ENCODE measurements at regions not wholly inside any gene's neighbourhood (a gene's known extent, or its start where the extent isn't known, plus 50 kb on each side); places are given as distances from the start of the nearest gene placed in this dataset.

- H3K27ac ChIP-seq, result no peak overlapping the region
- no peak for DNase-seq
- no peaks in the 10 kb centered on the region for H3K9me3 ChIP-seq
- intact Hi-C loops (cut with DNase I), result no loop called here
- H3K4me1 ChIP-seq, result no peaks in the 10 kb centered on the region
- no peak overlapping the region for H3K4me3 ChIP-seq
- no peak for ATAC-seq
- no peaks in the 10 kb centered on the region for H3K36me3 ChIP-seq
- H3K27me3 ChIP-seq (ENCODE audit: low read depth), result no peaks in the 10 kb centered on the region
- no peak for TF ChIP-seq CTCF (IDR thresholded peaks at IDR 0.05)
These were observed 399.1 kb downstream of the SI start for GRCh38 chr3:164679245-164679644.

- no peak for TF ChIP-seq CTCF (IDR thresholded peaks at IDR 0.05)
- H3K36me3 ChIP-seq, result no peaks in the 10 kb centered on the region
- ATAC-seq (no peak), DNase-seq (no peak)
- H3K4me3 ChIP-seq, result no peak overlapping the region
- H3K9me3 ChIP-seq, result no peaks in the 10 kb centered on the region
- no peaks in the 10 kb centered on the region for H3K4me1 ChIP-seq
- intact Hi-C loops (cut with DNase I), result no loop called here
- no peak overlapping the region for H3K27ac ChIP-seq
- no peaks in the 10 kb centered on the region for H3K27me3 ChIP-seq (ENCODE audit: low read depth)
These were observed 401.0 kb downstream of the SI start for GRCh38 chr3:164677317-164677716.

- no peak overlapping the region for H3K27ac ChIP-seq
- DNase-seq, result no peak
- ATAC-seq, result no peak
- no peaks in the 10 kb centered on the region for H3K36me3 ChIP-seq
- H3K9me3 ChIP-seq, result no peaks in the 10 kb centered on the region
- no peaks in the 10 kb centered on the region for H3K4me1 ChIP-seq
- no peaks in the 10 kb centered on the region for H3K27me3 ChIP-seq (ENCODE audit: low read depth)
- intact Hi-C loops (cut with DNase I), result no loop called here
- no peak overlapping the region for H3K4me3 ChIP-seq
- no peak for TF ChIP-seq CTCF (IDR thresholded peaks at IDR 0.05)
These were observed 404.6 kb downstream of the SI start for GRCh38 chr3:164673738-164674137.

- no peaks in the 10 kb centered on the region for H3K27me3 ChIP-seq (ENCODE audit: low read depth)
- no peaks in the 10 kb centered on the region for H3K36me3 ChIP-seq
- no peak overlapping the region for H3K4me3 ChIP-seq
- H3K4me1 ChIP-seq, result no peaks in the 10 kb centered on the region
- H3K9me3 ChIP-seq, result no peaks in the 10 kb centered on the region
- no peak for ATAC-seq
- no peak overlapping the region for H3K27ac ChIP-seq
- no peak for DNase-seq
- intact Hi-C loops (cut with DNase I), result no loop called here
- no peak for TF ChIP-seq CTCF (IDR thresholded peaks at IDR 0.05)
These were observed 420.2 kb downstream of the SI start for GRCh38 chr3:164658125-164658524.

- ATAC-seq (no peak), DNase-seq (no peak)
- TF ChIP-seq CTCF (IDR thresholded peaks at IDR 0.05), result no peak
- H3K4me1 ChIP-seq, result no peaks in the 10 kb centered on the region
- H3K36me3 ChIP-seq, result no peaks in the 10 kb centered on the region
- H3K27me3 ChIP-seq (ENCODE audit: low read depth), result no peaks in the 10 kb centered on the region
- H3K9me3 ChIP-seq, result no peaks in the 10 kb centered on the region
- intact Hi-C loops (cut with DNase I), result no loop called here
- H3K4me3 ChIP-seq, result no peak overlapping the region
- no peak overlapping the region for H3K27ac ChIP-seq
These were observed 420.7 kb downstream of the SI start for GRCh38 chr3:164657631-164658030.

- Histone ChIP-seq H3K27ac (no peak overlapping the region), H3K4me3 (no peak overlapping the region), H3K27me3 (ENCODE audit: low read depth) (no peaks in the 10 kb centered on the region), H3K4me1 (no peaks in the 10 kb centered on the region), H3K9me3 (no peaks in the 10 kb centered on the region), H3K36me3 (no peaks in the 10 kb centered on the region)
- intact Hi-C loops (cut with DNase I), result no loop called here
- ATAC-seq (no peak), DNase-seq (no peak)
- no peak for TF ChIP-seq CTCF (IDR thresholded peaks at IDR 0.05)
These were observed 422.8 kb downstream of the SI start for GRCh38 chr3:164655462-164655861.

Data from lower lobe of right lung (tissue), 2 donors.